HEK293 (cell line): ENCODE measurements at regions not wholly inside any gene's neighbourhood (a gene's known extent, or its start where the extent isn't known, plus 50 kb on each side); places are given as distances from the start of the nearest gene placed in this dataset.
A peak's percentile ranks its signal among the peaks of the same experiment; 100 is the strongest.

Experiments used
- CTCF ChIA-PET: fragments of 350-600 bp; formaldehyde crosslinking; extraction: SDS; loops from one replicate; lab custom pipeline; 2021; ENCODE audit warnings: antibody characterized with exemption; lab: Yijun Ruan, JAX
- POLR2A ChIA-PET: fragments of 300-600 bp; formaldehyde crosslinking; extraction: SDS; loops from one replicate; lab custom pipeline; 2020; ENCODE audit warnings: antibody characterized with exemption, inconsistent platforms; lab: Yijun Ruan, JAX
- H3K27ac ChIP-seq: fragments of 200-500 bp; sonication (Bioruptor generic); 2 replicates; pipeline ENCODE4 v1.5.1; 2014; ENCODE audit warnings: low read depth, low read length, control low read depth, inconsistent platforms; ENCODE audit errors: extremely low read depth
- H3K36me3 ChIP-seq, 2 experiments: fragments of 200-500 bp in 1 of 2; sonication (Bioruptor generic) in 1 of 2; 1 replicate in 1 of 2; 2 replicates in 1 of 2; pipeline ENCODE4 v1.5.1; 2014 to 2017; ENCODE audit warnings: inconsistent platforms in 2 of 2, low read length in 2 of 2; ENCODE audit not compliant: control insufficient read depth in 2 of 2, insufficient read depth in 1 of 2
- H3K4me1 ChIP-seq: fragments of 200-500 bp; sonication (Bioruptor generic); 2 replicates; pipeline ENCODE4 v1.5.1; 2014; ENCODE audit warnings: mild to moderate bottlenecking, low read length, inconsistent platforms; ENCODE audit not compliant: control insufficient read depth, insufficient read depth
- H3K4me3 ChIP-seq: 2 replicates; pipeline ENCODE4 v1.5.1; 2011; ENCODE audit warnings: low read depth, mild to moderate bottlenecking, control low read depth, low read length, moderate library complexity
- H3K9me3 ChIP-seq: fragments of 200-500 bp; sonication (Bioruptor generic); 2 replicates; pipeline ENCODE4 v1.5.1; 2014; ENCODE audit warnings: low read depth, low read length, inconsistent platforms; ENCODE audit not compliant: control insufficient read depth, insufficient read depth
- INSM2 ChIP-seq: fragments of 450-650 bp; formaldehyde crosslinking; IDR thresholded peaks from 2 replicates; pipeline ENCODE4 v1.5.1; 2016; ENCODE audit warnings: missing biosample characterization, missing genetic modification characterization
- MYNN ChIP-seq: fragments of 450-650 bp; formaldehyde crosslinking; IDR thresholded peaks from 2 replicates; pipeline ENCODE4 v1.5.1; 2016; ENCODE audit warnings: missing biosample characterization, missing genetic modification characterization, borderline replicate concordance
- TCF7L2 ChIP-seq: IDR thresholded peaks from 2 replicates; pipeline ENCODE4 v1.6.1; 2011; ENCODE audit warnings: low read depth, mild to moderate bottlenecking, inconsistent platforms, low read length, moderate library complexity, borderline replicate concordance
- TSHZ1 ChIP-seq: fragments of 450-650 bp; formaldehyde crosslinking; IDR thresholded peaks from 2 replicates; pipeline ENCODE4 v1.5.1; 2016; ENCODE audit warnings: missing biosample characterization, missing genetic modification characterization, borderline replicate concordance
- ZBTB20 ChIP-seq: fragments of 450-650 bp; formaldehyde crosslinking; IDR thresholded peaks from 2 replicates; pipeline ENCODE4 v1.5.1; 2016; ENCODE audit warnings: missing biosample characterization, missing genetic modification characterization
- ZFP3 ChIP-seq: fragments of 450-650 bp; formaldehyde crosslinking; IDR thresholded peaks from 2 replicates; pipeline ENCODE4 v1.5.1; 2016; ENCODE audit warnings: low read depth, missing biosample characterization, missing genetic modification characterization
- ZFP69B ChIP-seq: fragments of 450-650 bp; formaldehyde crosslinking; IDR thresholded peaks from 2 replicates; pipeline ENCODE4 v1.5.1; 2016; ENCODE audit warnings: missing biosample characterization, missing genetic modification characterization
- ZNF280C ChIP-seq: fragments of 450-650 bp; formaldehyde crosslinking; IDR thresholded peaks from 2 replicates; pipeline ENCODE4 v1.5.1; 2016; ENCODE audit warnings: missing biosample characterization, missing genetic modification characterization
- ZNF324 ChIP-seq: fragments of 450-650 bp; formaldehyde crosslinking; IDR thresholded peaks from 2 replicates; pipeline ENCODE4 v1.5.1; 2016; ENCODE audit warnings: missing biosample characterization, missing genetic modification characterization
- ZNF362 ChIP-seq: fragments of 450-650 bp; formaldehyde crosslinking; IDR thresholded peaks from 2 replicates; pipeline ENCODE4 v1.5.1; 2016; ENCODE audit warnings: missing biosample characterization, missing genetic modification characterization
- ZNF366 ChIP-seq: fragments of 450-650 bp; formaldehyde crosslinking; conservative IDR thresholded peaks from 2 replicates; pipeline ENCODE4 v1.5.1; 2016; ENCODE audit warnings: missing biosample characterization, missing genetic modification characterization
- ZNF449 ChIP-seq: fragments of 450-650 bp; formaldehyde crosslinking; IDR thresholded peaks from 2 replicates; pipeline ENCODE4 v1.5.1; 2017; ENCODE audit warnings: missing biosample characterization, mild to moderate bottlenecking, missing genetic modification characterization, moderate library complexity
- ZNF518A ChIP-seq: fragments of 450-650 bp; formaldehyde crosslinking; conservative IDR thresholded peaks from 2 replicates; pipeline ENCODE4 v1.5.1; 2016; ENCODE audit warnings: low read depth, missing biosample characterization, missing genetic modification characterization
- ZNF571 ChIP-seq: fragments of 450-650 bp; formaldehyde crosslinking; IDR thresholded peaks from 2 replicates; pipeline ENCODE4 v1.5.0; 2017; ENCODE audit warnings: missing biosample characterization, missing genetic modification characterization
- ZNF623 ChIP-seq: fragments of 450-650 bp; formaldehyde crosslinking; IDR thresholded peaks from 2 replicates; pipeline ENCODE4 v1.5.1; 2016; ENCODE audit warnings: missing biosample characterization, missing genetic modification characterization
- ZNF792 ChIP-seq: fragments of 450-650 bp; formaldehyde crosslinking; IDR thresholded peaks from 2 replicates; pipeline ENCODE4 v1.5.1; 2016; ENCODE audit warnings: missing biosample characterization, missing genetic modification characterization
- ZSCAN30 ChIP-seq: fragments of 450-650 bp; IDR thresholded peaks from 2 replicates; pipeline ENCODE4 v1.5.1; 2018; ENCODE audit warnings: missing biosample characterization, mild to moderate bottlenecking, missing genetic modification characterization, moderate library complexity
- ZSCAN4 ChIP-seq: fragments of 450-650 bp; formaldehyde crosslinking; IDR thresholded peaks from 2 replicates; pipeline ENCODE4 v1.5.1; 2017; ENCODE audit warnings: missing biosample characterization, missing genetic modification characterization

GRCh38 chr6:157764178-157765068, 58.6 kb upstream of the SNX9 start:
- CTCF ChIA-PET: interaction anchor here (0.6 to 11.8 kb wide), 6 partner anchors 8 to 307 kb away, joined by 3 to 143 read pairs (median 4); no protein-coding TSS in a partner anchor
- POLR2A ChIA-PET: interaction anchor here (0.6 to 1.0 kb wide), 3 partner anchors 31 to 385 kb away, joined by 3 to 4 read pairs (median 4); no protein-coding TSS in a partner anchor
- H3K9me3 ChIP-seq: no peaks in the 10 kb centered on the region
- no peak overlapping the region for H3K27ac ChIP-seq
- H3K36me3 ChIP-seq: no peaks in the 10 kb centered on the region
- peaks cover 5% of the 10 kb centered on the region; the same call in 1 of the 2 replicates for H3K4me1 ChIP-seq
- H3K4me3 ChIP-seq: no peak overlapping the region
- TF ChIP-seq ZBTB20 (tag by site-specific recombination) (no peak), MYNN (tag by site-specific recombination) (no peak), ZNF366 (tag by site-specific recombination) (peak; percentile 60; the same call in 1 of the 2 replicates), ZFP3 (tag by site-specific recombination) (no peak), ZFP69B (tag by site-specific recombination) (0 out of 2 replicates have a peak, but pooled peaks have one; percentile 9), TSHZ1 (tag by site-specific recombination) (peak; percentile 56; the same call in 1 of the 2 replicates), TCF7L2 (no peak), ZNF623 (tag by site-specific recombination) (0 out of 2 replicates have a peak, but pooled peaks have one; percentile 15), ZNF362 (tag by site-specific recombination) (peak; percentile 99), ZSCAN30 (peak; percentile 55; the same call in 1 of the 2 replicates), ZNF792 (tag by site-specific recombination) (no peak), ZNF280C (tag by site-specific recombination) (no peak), ZSCAN4 (tag by site-specific recombination) (no peak), ZNF449 (tag by site-specific recombination) (no peak), ZNF571 (tag by site-specific recombination) (no peak), INSM2 (tag by site-specific recombination) (peak; percentile 99), ZNF324 (tag by site-specific recombination) (no peak; the same call in 1 of the 2 replicates), ZNF518A (tag by site-specific recombination) (no peak)
